B cell (primary cell): ENCODE measurements at regions not wholly inside any gene's neighbourhood (a gene's known extent, or its start where the extent isn't known, plus 50 kb on each side); places are given as distances from the start of the nearest gene placed in this dataset.

Source experiments
- CTCF ChIP-seq: fragments of 200-600 bp; IDR thresholded peaks from one replicate; pipeline ENCODE4 v1.8.0; 2022; ENCODE audit warnings: antibody characterized with exemption, mild to moderate bottlenecking
- EZH2 ChIP-seq: IDR thresholded peaks from 2 replicates; pipeline ENCODE4 v1.6.1; 2012; ENCODE audit warnings: borderline replicate concordance, low read depth, mild to moderate bottlenecking, moderate library complexity, low read length; ENCODE audit not compliant: insufficient read depth, poor library complexity, severe bottlenecking

GRCh38 chr11:69400771-69401590 is 80.5 kb upstream of the LINC01488 start:
- TF ChIP-seq CTCF (no peak), EZH2 (no peak)
